H9 (cell line): ENCODE measurements at regions not wholly inside any gene's neighbourhood (a gene's known extent, or its start where the extent isn't known, plus 50 kb on each side); places are given as distances from the start of the nearest gene placed in this dataset.

Source experiments
- DNase-seq: peaks from one replicate; pipeline ENCODE4 v3.0.0-alpha.2; 2017
- H2AFZ ChIP-seq: one replicate; pipeline ENCODE4 v1.6.1; 2013; ENCODE audit warnings: mild to moderate bottlenecking, low read length, control low read depth, moderate library complexity
- H2AK5ac ChIP-seq: 2 replicates; pipeline ENCODE4 v1.6.1; 2013; ENCODE audit warnings: low read length, control low read depth, mixed read lengths; ENCODE audit not compliant: insufficient read length
- H2BK120ac ChIP-seq: one replicate; pipeline ENCODE4 v1.6.1; 2013; ENCODE audit warnings: low read depth, mild to moderate bottlenecking, low read length, control low read depth, inconsistent platforms; ENCODE audit not compliant: poor library complexity, severe bottlenecking
- H2BK12ac ChIP-seq: 2 replicates; pipeline ENCODE4 v1.6.1; 2013; ENCODE audit warnings: low read length, control low read depth, mixed read lengths, low read depth; ENCODE audit not compliant: insufficient read length
- H2BK15ac ChIP-seq: 2 replicates; pipeline ENCODE4 v1.6.1; 2013; ENCODE audit warnings: low read depth, low read length, control low read depth
- H2BK20ac ChIP-seq: one replicate; pipeline ENCODE4 v1.6.1; 2013; ENCODE audit warnings: low read depth, mild to moderate bottlenecking, low read length, control low read depth, inconsistent platforms; ENCODE audit not compliant: poor library complexity, severe bottlenecking
- H2BK5ac ChIP-seq: 2 replicates; pipeline ENCODE4 v1.6.1; 2013; ENCODE audit warnings: low read length, control low read depth, mixed read lengths; ENCODE audit not compliant: insufficient read length
- H3K14ac ChIP-seq: 2 replicates; pipeline ENCODE4 v1.6.1; 2013; ENCODE audit warnings: low read length, control low read depth; ENCODE audit not compliant: insufficient read depth
- H3K18ac ChIP-seq: 2 replicates; pipeline ENCODE4 v1.6.1; 2013; ENCODE audit warnings: low read depth, mild to moderate bottlenecking, mixed read lengths, low read length, control low read depth; ENCODE audit not compliant: insufficient read length
- H3K23ac ChIP-seq: 2 replicates; pipeline ENCODE4 v1.6.1; 2013; ENCODE audit warnings: low read length, control low read depth, mixed read lengths, low read depth; ENCODE audit not compliant: insufficient read length
- H3K23me2 ChIP-seq: 2 replicates; pipeline ENCODE4 v1.6.1; 2013; ENCODE audit warnings: low read depth, mild to moderate bottlenecking, mixed read lengths, low read length, control low read depth; ENCODE audit not compliant: insufficient read length, poor library complexity, severe bottlenecking
- H3K27ac ChIP-seq: 2 replicates; pipeline ENCODE4 v1.5.1; 2013; ENCODE audit warnings: low read length, control low read depth, mixed read lengths, low read depth; ENCODE audit not compliant: insufficient read length
- H3K27me3 ChIP-seq: 2 replicates; pipeline ENCODE4 v1.6.1; 2013; ENCODE audit warnings: low read length, control low read depth, inconsistent platforms; ENCODE audit not compliant: insufficient read depth
- H3K4ac ChIP-seq: 2 replicates; pipeline ENCODE4 v1.6.1; 2013; ENCODE audit warnings: low read depth, mild to moderate bottlenecking, control low read depth, inconsistent platforms, low read length, moderate library complexity
- H3K4me1 ChIP-seq: 2 replicates; pipeline ENCODE4 v1.6.1; 2013; ENCODE audit warnings: low read length, control low read depth, inconsistent platforms; ENCODE audit not compliant: insufficient read depth
- H3K4me2 ChIP-seq: 2 replicates; pipeline ENCODE4 v1.6.1; 2013; ENCODE audit warnings: low read length, control low read depth, mixed read lengths; ENCODE audit not compliant: insufficient read length, insufficient read depth
- H3K56ac ChIP-seq: 2 replicates; pipeline ENCODE4 v1.6.1; 2013; ENCODE audit warnings: low read depth, mild to moderate bottlenecking, mixed read lengths, low read length, control low read depth; ENCODE audit not compliant: insufficient read length
- H3K79me1 ChIP-seq: 2 replicates; pipeline ENCODE4 v1.6.1; 2013; ENCODE audit warnings: low read depth, mild to moderate bottlenecking, moderate library complexity, low read length, control low read depth, inconsistent platforms; ENCODE audit not compliant: insufficient read depth, poor library complexity, severe bottlenecking
- H3K79me2 ChIP-seq: 2 replicates; pipeline ENCODE4 v1.6.1; 2013; ENCODE audit warnings: low read length, control low read depth, inconsistent platforms; ENCODE audit not compliant: insufficient read depth
- H3K9ac ChIP-seq: 2 replicates; pipeline ENCODE4 v1.6.1; 2013; ENCODE audit warnings: low read length, control low read depth, mixed read lengths; ENCODE audit not compliant: insufficient read length; ENCODE audit errors: extremely low read depth
- H3K9me3 ChIP-seq: one replicate; pipeline ENCODE4 v1.6.1; 2013; ENCODE audit warnings: low read depth, low read length, inconsistent platforms; ENCODE audit not compliant: control insufficient read depth
- H3T11ph ChIP-seq: one replicate; pipeline ENCODE4 v1.6.1; 2013; ENCODE audit warnings: mild to moderate bottlenecking, low read length, control low read depth, inconsistent platforms
- H4K20me1 ChIP-seq: one replicate; pipeline ENCODE4 v1.6.1; 2013; ENCODE audit not compliant: control insufficient read depth, insufficient read length, insufficient read depth
- H4K5ac ChIP-seq: 2 replicates; pipeline ENCODE4 v1.6.1; 2013; ENCODE audit warnings: low read depth, mild to moderate bottlenecking, mixed read lengths, low read length, control low read depth; ENCODE audit not compliant: insufficient read length
- H4K8ac ChIP-seq: replicated peaks from 2 replicates; pipeline ENCODE4 v1.6.1; 2013; ENCODE audit warnings: low read length, control low read depth, mixed read lengths, low read depth; ENCODE audit not compliant: insufficient read length
- H4K91ac ChIP-seq: 2 replicates; pipeline ENCODE4 v1.6.1; 2013; ENCODE audit warnings: low read depth, mild to moderate bottlenecking, moderate library complexity, mixed read lengths, low read length, control low read depth; ENCODE audit not compliant: insufficient read length
- H3K27ac Mint-ChIP-seq, 3 experiments: 2 replicates in 2 of 3; 3 replicates in 1 of 3; pipeline ENCODE4 v1.8.0; 2020 to 2021; ENCODE audit warnings: mixed read lengths in 3 of 3, mild to moderate bottlenecking in 1 of 3, moderate library complexity in 1 of 3
- H3K27me3 Mint-ChIP-seq: 2 replicates; pipeline ENCODE4 v1.8.0; 2021; ENCODE audit warnings: low read depth, mild to moderate bottlenecking, moderate library complexity, mixed read lengths
- H3K36me3 Mint-ChIP-seq, 3 experiments: 2 replicates in 2 of 3; 3 replicates in 1 of 3; pipeline ENCODE4 v1.8.0; 2020 to 2021; ENCODE audit warnings: low read depth in 3 of 3, mixed read lengths in 3 of 3; ENCODE audit not compliant: insufficient read depth in 1 of 3
- H3K4me1 Mint-ChIP-seq, 2 experiments: 2 replicates each; pipeline ENCODE4 v1.8.0; 2020; ENCODE audit warnings: mixed read lengths in 2 of 2
- H3K4me3 Mint-ChIP-seq, 2 experiments: 2 replicates in 1 of 2; 3 replicates in 1 of 2; pipeline ENCODE4 v1.8.0; 2020 to 2021; ENCODE audit warnings: mild to moderate bottlenecking in 2 of 2, mixed read lengths in 2 of 2, moderate library complexity in 1 of 2
- H3K9me3 Mint-ChIP-seq, 2 experiments: 2 replicates in 1 of 2; 3 replicates in 1 of 2; pipeline ENCODE4 v1.8.0; 2020; ENCODE audit warnings: mild to moderate bottlenecking in 2 of 2, mixed read lengths in 2 of 2, moderate library complexity in 1 of 2
- CTCF ChIP-seq: fragments of 200-600 bp; sonication (generic); conservative IDR thresholded peaks from 3 replicates; pipeline ENCODE4 v1.8.0; 2021; ENCODE audit warnings: antibody characterized with exemption, mild to moderate bottlenecking
- WGBS: extraction: QIAGEN DNeasy Blood & Tissue Kit; methylation state at CpG from one replicate; pipeline ENCODE4 v1.1.7; 2013; ENCODE audit warnings: missing lambda C conversion rate, low lambda C conversion rate, mixed read lengths; ENCODE audit not compliant: insufficient read length; ENCODE audit errors: extremely low coverage; 5-methylcytosine and 5-hydroxymethylcytosine counted together

- no peak overlapping the region for H3K56ac ChIP-seq
- no peaks in the 10 kb centered on the region for H3K79me1 ChIP-seq
- H3K4me2 ChIP-seq = no peak overlapping the region
- no peak overlapping the region for H3K27ac ChIP-seq
- no peaks in the 10 kb centered on the region for H4K20me1 ChIP-seq
- H2AK5ac ChIP-seq = no peak overlapping the region
- WGBS = no CpG with 5 or more reads among the region's 9 CpGs
- no peak overlapping the region for H2BK20ac ChIP-seq
- no peak overlapping the region for H3K4ac ChIP-seq
- H3K27me3 ChIP-seq = no peaks in the 10 kb centered on the region
- no peak overlapping the region for H2BK15ac ChIP-seq
- H3K4me1 ChIP-seq = no peaks in the 10 kb centered on the region
- no peak overlapping the region for H3K14ac ChIP-seq
- no peaks in the 10 kb centered on the region for H3K36me3 Mint-ChIP-seq
- H3K9ac ChIP-seq = no peak overlapping the region
- no peak overlapping the region for H2BK120ac ChIP-seq
- no peak overlapping the region for H4K91ac ChIP-seq
- H3K9me3 ChIP-seq = no peaks in the 10 kb centered on the region
- DNase-seq = no peak
- H3K9me3 Mint-ChIP-seq = no peaks in the 10 kb centered on the region
- no peak for TF ChIP-seq CTCF
- no peaks in the 10 kb centered on the region for H3K4me1 Mint-ChIP-seq
- no peak overlapping the region for H2BK5ac ChIP-seq
- no peak overlapping the region for H3T11ph ChIP-seq
- H3K79me2 ChIP-seq = no peaks in the 10 kb centered on the region
- H3K27ac Mint-ChIP-seq = no peak overlapping the region
- H2BK12ac ChIP-seq = no peak overlapping the region
- H3K23ac ChIP-seq = no peak overlapping the region
- no peak overlapping the region for H3K4me3 Mint-ChIP-seq
- no peak overlapping the region for H4K5ac ChIP-seq
- no peak overlapping the region for H3K18ac ChIP-seq
- no peaks in the 10 kb centered on the region for H3K27me3 Mint-ChIP-seq
- H2AFZ ChIP-seq = no peak overlapping the region
- no peak overlapping the region for H4K8ac ChIP-seq
- no peaks in the 10 kb centered on the region for H3K23me2 ChIP-seq
These were observed 118.9 kb upstream of the CAB39 start for GRCh38 chr2:230593765-230594164.
